ENCODE measurements at regions not wholly inside any gene's neighbourhood (a gene's known extent, or its start where the extent isn't known, plus 50 kb on each side); places are given as distances from the start of the nearest gene placed in this dataset.

DNA sequence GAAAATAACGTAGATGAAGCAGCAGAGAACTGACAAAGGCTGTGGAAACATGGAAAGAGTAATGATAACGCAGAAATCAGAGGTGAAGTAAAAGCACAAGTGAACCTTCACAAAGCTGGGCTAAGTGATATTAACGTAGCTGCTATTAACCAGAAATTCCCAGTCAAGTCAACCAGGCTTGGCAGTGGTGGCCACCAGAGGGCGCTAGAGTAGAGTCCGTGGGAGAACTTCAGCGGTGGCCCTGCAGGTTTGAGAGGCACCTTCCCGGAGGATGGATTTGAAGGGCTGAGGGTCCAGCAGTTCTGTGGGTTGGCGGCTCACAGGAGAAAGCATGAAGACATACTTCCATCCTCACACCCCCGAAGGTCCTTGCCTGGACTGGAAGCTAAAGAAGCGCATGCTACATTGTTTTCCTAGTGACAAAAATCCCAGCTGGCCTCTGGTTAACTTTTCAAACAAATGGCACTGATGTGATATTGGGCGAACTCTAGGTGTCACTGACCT is 81.7 kb upstream of the ZNF648 start:
- no peaks in the 10 kb centered on the region for H3K27me3 ChIP-seq
- DNase-seq = peak in 1 of 2 donors; percentile 92
- peak; percentile 85 to 89 for ATAC-seq (ENCODE audit: low FRiP score in 2 of 2)
- no peaks in the 10 kb centered on the region for H3K9me3 ChIP-seq
- no peak overlapping the region for H3K4me3 ChIP-seq
- peak overlapping the region; percentile 87 to 97 (median 90) for H3K27ac ChIP-seq
- no peaks in the 10 kb centered on the region for H3K36me3 ChIP-seq
- TF ChIP-seq POLR2A (IDR thresholded peaks at IDR 0.05) = no peak
- TF ChIP-seq, protein P1, sequence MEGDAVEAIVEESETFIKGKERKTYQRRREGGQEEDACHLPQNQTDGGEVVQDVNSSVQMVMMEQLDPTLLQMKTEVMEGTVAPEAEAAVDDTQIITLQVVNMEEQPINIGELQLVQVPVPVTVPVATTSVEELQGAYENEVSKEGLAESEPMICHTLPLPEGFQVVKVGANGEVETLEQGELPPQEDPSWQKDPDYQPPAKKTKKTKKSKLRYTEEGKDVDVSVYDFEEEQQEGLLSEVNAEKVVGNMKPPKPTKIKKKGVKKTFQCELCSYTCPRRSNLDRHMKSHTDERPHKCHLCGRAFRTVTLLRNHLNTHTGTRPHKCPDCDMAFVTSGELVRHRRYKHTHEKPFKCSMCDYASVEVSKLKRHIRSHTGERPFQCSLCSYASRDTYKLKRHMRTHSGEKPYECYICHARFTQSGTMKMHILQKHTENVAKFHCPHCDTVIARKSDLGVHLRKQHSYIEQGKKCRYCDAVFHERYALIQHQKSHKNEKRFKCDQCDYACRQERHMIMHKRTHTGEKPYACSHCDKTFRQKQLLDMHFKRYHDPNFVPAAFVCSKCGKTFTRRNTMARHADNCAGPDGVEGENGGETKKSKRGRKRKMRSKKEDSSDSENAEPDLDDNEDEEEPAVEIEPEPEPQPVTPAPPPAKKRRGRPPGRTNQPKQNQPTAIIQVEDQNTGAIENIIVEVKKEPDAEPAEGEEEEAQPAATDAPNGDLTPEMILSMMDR (IDR thresholded peaks at IDR 0.05) = peak; percentile 89 to 96 (median 92)
- TF ChIP-seq POLR2AphosphoS5 (IDR thresholded peaks at IDR 0.05) = peak in 1 of 2 donors; percentile 24
- WGBS, 2 donors = 17 to 18% methylated on average over 11 of the region's 11 CpGs
- H3K4me1 ChIP-seq = peaks cover 35 to 39% (median 38%) of the 10 kb centered on the region in 4 donors

DNA sequence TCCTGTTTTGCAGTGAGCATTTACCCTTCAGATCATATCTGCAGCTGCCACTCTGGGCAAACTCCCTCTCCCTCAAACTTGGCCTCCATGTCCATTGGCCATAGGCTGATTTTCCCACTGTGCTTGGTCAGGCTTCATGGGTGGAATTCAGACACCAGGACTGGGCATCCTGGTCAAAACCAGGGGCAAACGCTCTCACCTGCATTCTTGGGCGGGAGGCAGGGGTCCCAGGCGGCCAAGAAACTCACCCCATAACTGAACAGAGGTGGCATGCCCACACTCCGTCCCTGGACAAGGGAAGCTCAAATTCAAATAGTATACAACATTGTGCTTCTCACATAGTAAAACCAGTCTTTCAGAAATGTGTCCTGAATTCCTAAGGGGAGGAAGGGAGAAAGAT is 81.1 kb upstream of the ZNF648 start:
- Histone ChIP-seq H3K27ac (peak overlapping the region in 3 of 4 donors; percentile 87 to 97 (median 90)), H3K4me3 (no peak overlapping the region), H3K36me3 (no peaks in the 10 kb centered on the region), H3K27me3 (no peaks in the 10 kb centered on the region), H3K4me1 (peaks cover 35 to 39% (median 38%) of the 10 kb centered on the region in 4 donors), H3K9me3 (no peaks in the 10 kb centered on the region)
- ATAC-seq (ENCODE audit: low FRiP score in 2 of 2) = no peak
- 68 to 77% methylated on average over 4 of the region's 4 CpGs for WGBS, 2 donors
- no peak for TF ChIP-seq EP300 (IDR thresholded peaks at IDR 0.05)
- no peak for TF ChIP-seq POLR2AphosphoS5 (IDR thresholded peaks at IDR 0.05)
- TF ChIP-seq POLR2A (IDR thresholded peaks at IDR 0.05) = no peak
- TF ChIP-seq, protein P1 (IDR thresholded peaks at IDR 0.05) = no peak
- no peak for DNase-seq

DNA sequence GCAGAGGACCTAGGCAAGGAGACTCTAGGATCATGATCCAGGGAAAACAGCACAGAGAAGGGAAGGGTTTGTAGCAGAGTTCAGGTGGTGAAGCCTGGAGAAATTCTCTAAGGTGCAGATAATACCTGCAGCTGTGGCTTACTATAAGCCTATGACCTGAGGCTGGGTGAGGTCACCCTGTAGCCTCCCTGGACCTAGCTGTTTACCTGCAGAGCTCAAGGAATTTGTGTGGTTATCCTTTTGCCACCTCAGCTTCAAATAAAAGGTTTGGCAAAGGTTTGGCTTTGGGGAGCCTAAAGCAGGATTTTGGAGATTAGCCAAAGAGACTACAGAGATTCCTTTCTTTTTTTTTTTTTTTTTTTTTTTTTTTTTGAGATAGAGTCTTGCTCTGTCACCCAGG is 79.5 kb upstream of the ZNF648 start:
- DNase-seq (no peak), ATAC-seq (ENCODE audit: low FRiP score in 2 of 2) (no peak)
- H3K27ac ChIP-seq = no peak overlapping the region
- TF ChIP-seq POLR2A (IDR thresholded peaks at IDR 0.05) (no peak), EP300 (IDR thresholded peaks at IDR 0.05) (no peak), POLR2AphosphoS5 (IDR thresholded peaks at IDR 0.05) (no peak)
- TF ChIP-seq, protein P1 (IDR thresholded peaks at IDR 0.05) = no peak
- no peaks in the 10 kb centered on the region for H3K9me3 ChIP-seq
- H3K4me1 ChIP-seq = peaks cover 31 to 32% (median 31%) of the 10 kb centered on the region in 4 donors
- H3K36me3 ChIP-seq = no peaks in the 10 kb centered on the region
- no peaks in the 10 kb centered on the region for H3K27me3 ChIP-seq
- H3K4me3 ChIP-seq = no peak overlapping the region

DNA sequence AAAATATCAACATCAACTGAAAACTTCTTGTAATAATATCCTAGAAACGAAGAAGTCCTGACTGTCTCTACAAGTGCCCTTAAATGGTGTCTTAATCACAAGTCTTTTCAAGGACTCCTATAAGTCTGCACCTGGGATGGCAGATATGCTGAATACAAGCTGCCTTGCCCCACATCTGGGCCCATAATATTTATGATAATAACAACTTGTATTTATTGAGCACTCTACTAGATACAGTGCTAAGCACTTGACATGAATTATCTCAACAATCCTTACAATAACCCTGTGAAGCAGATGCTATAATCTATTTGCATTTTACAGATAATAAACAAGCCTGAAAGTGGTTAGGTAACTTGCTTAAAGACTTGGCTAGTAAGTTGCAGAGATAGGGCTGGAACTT is 78.0 kb upstream of the ZNF648 start:
- 86 to 92% methylated on average over 1 of the region's 1 CpG for WGBS, 2 donors
- H3K27ac ChIP-seq = no peak overlapping the region
- no peaks in the 10 kb centered on the region for H3K36me3 ChIP-seq
- ATAC-seq (ENCODE audit: low FRiP score in 2 of 2) = no peak
- no peak for TF ChIP-seq POLR2A (IDR thresholded peaks at IDR 0.05)
- TF ChIP-seq, protein P1 (IDR thresholded peaks at IDR 0.05) = no peak
- TF ChIP-seq EP300 (IDR thresholded peaks at IDR 0.05) = no peak
- no peak for TF ChIP-seq POLR2AphosphoS5 (IDR thresholded peaks at IDR 0.05)
- H3K9me3 ChIP-seq = peaks cover 0 to 4% (median 2%) of the 10 kb centered on the region in 4 donors
- H3K4me3 ChIP-seq = no peak overlapping the region
- DNase-seq = no peak
- H3K4me1 ChIP-seq = peaks cover 15 to 17% (median 16%) of the 10 kb centered on the region in 4 donors
- H3K27me3 ChIP-seq = no peaks in the 10 kb centered on the region

- 100% methylated on average over 1 of the region's 1 CpG for WGBS, 2 donors
- H3K4me3 ChIP-seq = no peak overlapping the region
- no peaks in the 10 kb centered on the region for H3K27me3 ChIP-seq
- TF ChIP-seq POLR2AphosphoS5 (IDR thresholded peaks at IDR 0.05) (no peak), EP300 (IDR thresholded peaks at IDR 0.05) (no peak), POLR2A (IDR thresholded peaks at IDR 0.05) (no peak)
- TF ChIP-seq, protein P1 (IDR thresholded peaks at IDR 0.05) = no peak
- ATAC-seq (ENCODE audit: low FRiP score in 2 of 2) (no peak), DNase-seq (no peak)
- peaks cover 0 to 13% (median 9%) of the 10 kb centered on the region in 4 donors for H3K9me3 ChIP-seq
- no peak overlapping the region for H3K27ac ChIP-seq
- no peaks in the 10 kb centered on the region for H3K4me1 ChIP-seq
- H3K36me3 ChIP-seq = no peaks in the 10 kb centered on the region
Measured at GRCh38 chr1:182137546-182137945, 76.0 kb upstream of the ZNF648 start.

Measured in upper lobe of left lung (tissue), 6 donors.